Astrocyte (in vitro differentiated cells and primary cell): ENCODE measurements at regions not wholly inside any gene's neighbourhood (a gene's known extent, or its start where the extent isn't known, plus 50 kb on each side); places are given as distances from the start of the nearest gene placed in this dataset.

Experiments used
- EZH2 ChIP-seq: IDR thresholded peaks from 2 replicates; pipeline ENCODE4 v1.6.1; 2012; ENCODE audit warnings: mild to moderate bottlenecking, low read length, inconsistent platforms; ENCODE audit not compliant: insufficient read depth
- TF ChIP-seq, protein P1 (sequence below): IDR thresholded peaks from 2 replicates; pipeline ENCODE4 v1.5.1; 2011; ENCODE audit warnings: low read depth, mild to moderate bottlenecking, inconsistent platforms, low read length, moderate library complexity; ENCODE audit not compliant: insufficient read depth

DNA sequence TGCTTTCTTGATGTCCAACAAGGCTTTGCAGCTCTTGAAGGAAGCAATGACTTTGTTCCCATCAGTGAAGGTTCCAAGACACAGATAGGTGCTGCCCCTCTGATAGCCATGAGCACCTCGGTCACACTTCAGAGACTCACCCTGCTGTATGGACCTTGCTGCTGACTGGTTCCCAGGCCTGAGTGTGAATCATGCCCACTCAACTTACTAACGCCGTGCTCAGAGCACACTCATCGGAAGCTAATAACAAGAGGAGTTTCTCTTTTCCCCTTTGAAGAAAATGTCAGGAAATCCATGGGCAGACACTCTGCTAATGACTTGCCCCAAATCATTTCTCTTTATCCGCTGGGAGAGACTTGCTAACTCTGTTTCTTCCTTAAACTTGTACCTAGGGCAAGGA lies 83.8 kb upstream of the ARL4C start:
- TF ChIP-seq, protein P1, sequence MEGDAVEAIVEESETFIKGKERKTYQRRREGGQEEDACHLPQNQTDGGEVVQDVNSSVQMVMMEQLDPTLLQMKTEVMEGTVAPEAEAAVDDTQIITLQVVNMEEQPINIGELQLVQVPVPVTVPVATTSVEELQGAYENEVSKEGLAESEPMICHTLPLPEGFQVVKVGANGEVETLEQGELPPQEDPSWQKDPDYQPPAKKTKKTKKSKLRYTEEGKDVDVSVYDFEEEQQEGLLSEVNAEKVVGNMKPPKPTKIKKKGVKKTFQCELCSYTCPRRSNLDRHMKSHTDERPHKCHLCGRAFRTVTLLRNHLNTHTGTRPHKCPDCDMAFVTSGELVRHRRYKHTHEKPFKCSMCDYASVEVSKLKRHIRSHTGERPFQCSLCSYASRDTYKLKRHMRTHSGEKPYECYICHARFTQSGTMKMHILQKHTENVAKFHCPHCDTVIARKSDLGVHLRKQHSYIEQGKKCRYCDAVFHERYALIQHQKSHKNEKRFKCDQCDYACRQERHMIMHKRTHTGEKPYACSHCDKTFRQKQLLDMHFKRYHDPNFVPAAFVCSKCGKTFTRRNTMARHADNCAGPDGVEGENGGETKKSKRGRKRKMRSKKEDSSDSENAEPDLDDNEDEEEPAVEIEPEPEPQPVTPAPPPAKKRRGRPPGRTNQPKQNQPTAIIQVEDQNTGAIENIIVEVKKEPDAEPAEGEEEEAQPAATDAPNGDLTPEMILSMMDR: no peak
- no peak for TF ChIP-seq EZH2
